Adipose tissue (tissue), 3 donors: ENCODE measurements at regions not wholly inside any gene's neighbourhood (a gene's known extent, or its start where the extent isn't known, plus 50 kb on each side); places are given as distances from the start of the nearest gene placed in this dataset.

Experiments
- H3K27ac ChIP-seq: one replicate; pipeline ENCODE4 v1.5.1; 2013; ENCODE audit warnings: low read depth, low read length
- WGBS, 3 donors: extraction: QIAGEN DNeasy Blood & Tissue Kit; methylation state at CpG; one replicate each; pipeline ENCODE4 v1.1.7; 2013; 5-methylcytosine and 5-hydroxymethylcytosine counted together
- donor health status: healthy with polysubstance abuse.
- donor health status: Bipolar disorder and iron deficiency.
- donor health status: healthy.

- no peak overlapping the region for H3K27ac ChIP-seq
- 68 to 78% (median 76%) methylated on average over 8 of the region's 8 CpGs for WGBS, 3 donors
Measured at GRCh38 chr9:16356196-16356765, 514.2 kb downstream of the BNC2 start.

- 66 to 85% (median 84%) methylated on average over 4 of the region's 4 CpGs for WGBS, 3 donors
- no peak overlapping the region for H3K27ac ChIP-seq
Measured at GRCh38 chr9:16357828-16358227, 512.6 kb downstream of the BNC2 start.

- H3K27ac ChIP-seq: no peak overlapping the region
- 75 to 90% (median 83%) methylated on average over 2 of the region's 2 CpGs for WGBS, 3 donors
Measured at GRCh38 chr9:16358751-16359150, 511.7 kb downstream of the BNC2 start.
